Muscle of leg (tissue), 3 donors: ENCODE measurements at regions not wholly inside any gene's neighbourhood (a gene's known extent, or its start where the extent isn't known, plus 50 kb on each side); places are given as distances from the start of the nearest gene placed in this dataset.
"Not testable (repeated sequence)": the region's sequence is repeated elsewhere in the genome, so short reads cannot be mapped to it uniquely, and the experiment has no call there.

Experiments used
- DNase-seq: peaks from one replicate; pipeline ENCODE4 v3.0.0; 2013
- H3K27ac ChIP-seq: one replicate; pipeline ENCODE4 v1.5.1; 2013; ENCODE audit warnings: mild to moderate bottlenecking, low read length, control low read depth
- H3K27me3 ChIP-seq: one replicate; pipeline ENCODE4 v1.6.1; 2013; ENCODE audit warnings: low read length; ENCODE audit not compliant: control insufficient read depth, insufficient read depth
- H3K36me3 ChIP-seq: one replicate; pipeline ENCODE4 v1.6.1; 2013; ENCODE audit warnings: low read length; ENCODE audit not compliant: control insufficient read depth, insufficient read depth
- H3K4me1 ChIP-seq: one replicate; pipeline ENCODE4 v1.6.1; 2013; ENCODE audit warnings: low read length; ENCODE audit not compliant: control insufficient read depth, insufficient read depth
- H3K4me3 ChIP-seq: one replicate; pipeline ENCODE4 v1.5.1; 2013; ENCODE audit warnings: low read length, control low read depth
- H3K9me3 ChIP-seq: replicated peaks from 2 replicates; pipeline ENCODE4 v1.6.1; 2013; ENCODE audit warnings: low read depth, low read length; ENCODE audit not compliant: control insufficient read depth
- WGBS: methylation state at CpG from one replicate; pipeline ENCODE4 v1.1.5; 2013; ENCODE audit warnings: missing lambda C conversion rate; ENCODE audit not compliant: insufficient coverage; 5-methylcytosine and 5-hydroxymethylcytosine counted together

DNA sequence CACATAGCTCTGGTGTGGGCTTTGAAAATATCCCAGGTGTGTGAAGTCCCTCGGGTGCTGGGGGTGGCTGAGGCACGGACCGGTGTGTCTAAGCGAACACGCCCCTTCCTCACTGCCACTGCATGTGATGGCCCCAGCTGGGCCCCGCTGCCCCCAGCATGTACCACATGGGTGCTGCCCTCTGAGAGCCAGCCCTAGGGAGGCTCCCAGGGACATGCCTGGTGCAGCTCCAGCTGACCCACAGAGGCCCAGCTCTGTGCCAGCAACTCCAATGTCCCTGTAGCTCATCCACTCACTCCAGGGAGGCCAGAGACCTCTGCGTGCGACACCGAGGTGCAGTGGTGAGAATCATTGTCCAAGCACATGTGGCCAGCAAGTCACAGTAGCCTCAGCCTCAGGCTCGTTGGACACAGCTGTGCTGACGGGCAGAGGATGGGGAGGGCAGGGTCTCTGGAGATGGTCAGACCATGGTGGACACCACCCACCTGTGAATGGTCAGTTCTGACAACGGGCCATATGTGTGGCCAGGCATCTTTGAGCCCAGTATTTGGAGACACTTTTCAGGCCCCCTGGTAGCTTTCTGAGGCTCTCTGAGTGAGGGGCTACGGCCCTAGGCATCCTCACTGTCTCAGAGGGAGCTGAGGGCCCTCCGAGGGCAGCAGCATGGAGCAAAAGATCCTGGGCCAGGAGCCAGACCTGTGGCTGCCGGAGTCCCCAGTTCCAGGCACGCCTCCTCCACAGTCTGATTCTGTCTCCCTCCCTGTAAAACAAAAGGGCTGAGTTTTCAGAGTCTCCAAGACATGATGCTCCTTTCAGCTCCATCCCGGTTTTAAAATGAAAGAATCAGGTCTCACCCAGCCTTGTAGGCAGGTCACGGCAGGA lies 220.7 kb downstream of the NDUFA10 start:
- WGBS = 58% methylated on average over 12 of the region's 18 CpGs
- Histone ChIP-seq H3K4me1 (no peaks in the 10 kb centered on the region), H3K4me3 (no peak overlapping the region), H3K36me3 (no peaks in the 10 kb centered on the region), H3K27ac (no peak overlapping the region), H3K9me3 (no peaks in the 10 kb centered on the region), H3K27me3 (peaks cover 3% of the 10 kb centered on the region)
- no peak for DNase-seq

DNA sequence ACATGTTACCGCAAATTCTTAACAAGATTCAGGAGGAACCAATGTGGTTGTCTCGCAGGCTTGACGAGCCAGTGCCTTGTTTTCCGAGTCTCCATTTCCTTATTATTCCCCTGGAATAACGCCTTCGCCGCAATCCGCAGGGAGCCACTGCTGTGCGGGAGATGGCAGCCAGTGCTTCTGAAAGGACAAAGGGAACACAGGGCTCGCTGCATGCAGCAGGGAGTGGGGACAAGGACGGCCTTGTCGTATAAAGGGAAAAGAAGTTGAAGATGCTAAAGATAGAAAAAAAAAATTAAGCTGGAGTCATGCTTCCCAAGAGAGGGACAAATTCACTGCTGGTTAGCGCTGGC lies 221.4 kb downstream of the NDUFA10 start:
- Histone ChIP-seq H3K4me3 (no peak overlapping the region), H3K9me3 (no peaks in the 10 kb centered on the region), H3K36me3 (no peaks in the 10 kb centered on the region), H3K27me3 (peaks cover 3% of the 10 kb centered on the region), H3K4me1 (no peaks in the 10 kb centered on the region), H3K27ac (no peak overlapping the region)
- 43% methylated on average over 9 of the region's 13 CpGs for WGBS
- no peak for DNase-seq

DNA sequence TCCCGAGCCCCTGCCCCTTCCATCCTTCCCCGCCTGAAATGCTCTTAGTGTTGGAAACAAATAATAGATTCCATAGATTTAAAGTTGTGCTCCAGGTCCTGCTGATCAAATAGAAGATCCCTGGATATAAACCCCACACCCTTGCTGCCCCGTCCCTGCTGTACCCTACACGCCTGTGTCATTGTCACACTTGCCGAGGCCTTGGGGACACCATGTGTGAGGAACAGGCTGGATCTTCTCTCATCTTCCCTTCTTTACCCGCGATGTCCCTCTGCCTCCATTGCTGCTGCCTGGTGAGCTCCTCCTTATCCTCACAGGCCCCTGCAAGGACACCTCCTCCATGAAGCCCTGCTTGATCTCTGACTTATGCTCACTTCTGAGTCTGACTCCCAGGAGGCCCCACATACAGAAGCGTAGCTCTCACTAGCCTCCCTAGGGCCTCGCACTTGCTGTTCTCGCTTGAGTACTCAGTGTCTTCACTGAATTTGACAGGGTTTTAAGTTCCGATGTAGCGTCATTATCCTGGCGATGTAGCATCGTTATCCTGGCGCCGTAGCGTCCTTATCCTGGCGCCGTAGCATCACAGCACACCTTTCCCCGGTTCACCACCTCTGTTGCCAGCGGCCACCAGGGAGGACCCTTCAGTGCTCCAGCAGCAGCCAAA lies 221.9 kb downstream of the NDUFA10 start:
- no peaks in the 10 kb centered on the region for H3K36me3 ChIP-seq
- H3K4me1 ChIP-seq = no peaks in the 10 kb centered on the region
- peaks cover 3% of the 10 kb centered on the region for H3K27me3 ChIP-seq
- WGBS = 90% methylated on average over 18 of the region's 21 CpGs
- no peak overlapping the region for H3K27ac ChIP-seq
- DNase-seq = no peak
- H3K4me3 ChIP-seq = no peak overlapping the region
- H3K9me3 ChIP-seq = no peaks in the 10 kb centered on the region

DNA sequence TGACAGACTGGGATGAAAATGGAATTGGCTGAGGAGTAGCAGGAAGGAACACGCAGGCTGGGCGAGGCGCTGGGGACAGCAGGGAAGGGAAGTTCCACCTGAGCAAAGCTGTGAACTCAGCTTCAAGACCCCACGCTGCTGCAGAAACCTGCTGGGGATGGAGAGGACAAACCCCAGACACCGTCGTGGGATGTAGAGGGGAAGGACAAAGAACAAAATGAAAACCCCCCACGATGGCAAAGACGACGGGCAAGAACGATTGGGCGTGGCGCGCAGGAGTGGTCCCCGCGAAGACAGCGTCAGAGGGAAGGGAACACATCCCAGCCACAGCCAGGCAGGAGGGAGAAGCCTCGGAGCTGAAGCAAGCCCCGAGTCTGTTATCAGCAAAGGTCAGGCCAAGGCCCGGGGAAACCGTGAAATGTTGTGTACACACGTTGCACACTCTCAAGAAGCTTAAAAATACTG lies 222.9 kb downstream of the NDUFA10 start:
- 81% methylated on average over 21 of the region's 21 CpGs for WGBS
- H3K27me3 ChIP-seq = peaks cover 3% of the 10 kb centered on the region
- DNase-seq = no peak
- no peaks in the 10 kb centered on the region for H3K36me3 ChIP-seq
- no peaks in the 10 kb centered on the region for H3K9me3 ChIP-seq
- H3K4me3 ChIP-seq = no peak overlapping the region
- no peak overlapping the region for H3K27ac ChIP-seq
- no peaks in the 10 kb centered on the region for H3K4me1 ChIP-seq

DNA sequence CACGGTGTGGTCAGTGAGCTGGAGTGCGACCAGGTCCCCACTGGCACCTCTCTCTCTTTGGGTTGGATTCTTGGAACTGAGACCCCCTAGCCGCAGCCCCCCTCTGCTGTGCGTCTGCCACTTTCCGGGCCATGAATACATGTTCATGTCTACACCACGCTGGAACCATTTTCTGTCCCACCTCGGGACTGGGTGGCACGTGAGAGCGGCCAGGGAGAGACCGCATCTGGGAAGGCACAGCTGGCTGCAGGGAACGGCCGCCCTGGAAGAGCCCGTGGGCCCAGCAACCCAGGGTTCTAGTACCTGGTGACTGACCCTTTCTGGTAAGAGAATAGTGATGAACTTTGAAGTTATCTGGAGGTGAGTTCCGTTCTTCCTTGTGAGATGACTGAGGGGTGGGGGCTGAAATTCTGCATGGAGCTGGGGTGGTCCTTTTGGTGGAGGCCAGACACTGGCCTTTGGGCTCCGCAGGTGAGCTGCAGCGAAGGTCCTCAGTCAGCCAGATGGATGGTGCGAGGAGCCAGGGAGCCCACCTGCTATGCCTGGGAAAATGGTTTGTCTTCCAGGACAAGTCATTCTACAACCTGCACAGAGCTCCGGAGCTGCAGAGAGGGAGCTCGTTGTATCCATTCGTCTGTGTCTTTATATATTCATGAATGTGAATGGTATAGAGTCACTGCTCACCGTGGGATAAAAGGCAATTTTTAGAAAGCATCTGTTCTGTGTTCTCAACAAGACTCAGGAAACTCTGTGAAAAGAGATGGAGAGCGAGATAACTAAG lies 223.5 kb downstream of the NDUFA10 start:
- no peaks in the 10 kb centered on the region for H3K9me3 ChIP-seq
- 85% methylated on average over 18 of the region's 22 CpGs for WGBS
- H3K27me3 ChIP-seq = peaks cover 3% of the 10 kb centered on the region
- no peak for DNase-seq
- no peak overlapping the region for H3K4me3 ChIP-seq
- no peaks in the 10 kb centered on the region for H3K36me3 ChIP-seq
- no peak overlapping the region for H3K27ac ChIP-seq
- H3K4me1 ChIP-seq = no peaks in the 10 kb centered on the region

DNA sequence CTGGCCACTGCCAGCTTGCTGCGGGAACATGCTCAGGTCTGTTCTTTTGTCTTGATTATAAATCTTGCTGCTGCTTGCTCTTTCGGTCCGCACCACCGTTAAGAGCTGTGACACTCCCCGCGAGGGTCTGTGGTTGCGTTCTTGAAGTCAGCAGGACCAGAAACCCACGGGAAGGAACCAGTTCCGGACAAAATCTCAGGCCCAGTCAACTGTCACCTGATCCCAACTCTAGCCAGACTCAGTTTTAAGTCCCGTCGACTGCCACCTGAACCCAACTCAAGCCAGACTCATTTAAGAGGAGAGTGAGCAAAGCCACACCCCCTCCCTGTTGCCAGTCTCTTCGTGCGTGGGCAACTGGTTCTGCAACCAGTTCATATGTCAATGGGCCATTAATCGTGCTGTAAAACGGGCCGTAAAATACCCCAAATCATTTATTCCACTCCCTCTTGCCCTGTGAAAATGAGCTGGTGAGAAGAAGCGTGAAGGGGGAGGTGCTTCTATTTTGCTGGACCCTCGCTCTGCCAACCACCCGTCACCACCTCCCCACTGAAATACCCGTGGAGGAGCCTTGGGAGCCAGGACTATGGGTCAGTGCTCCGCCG lies 224.3 kb downstream of the NDUFA10 start:
- Histone ChIP-seq H3K36me3 (no peaks in the 10 kb centered on the region), H3K27me3 (peaks cover 3% of the 10 kb centered on the region), H3K27ac (no peak overlapping the region), H3K9me3 (no peaks in the 10 kb centered on the region), H3K4me3 (no peak overlapping the region), H3K4me1 (no peaks in the 10 kb centered on the region)
- no peak for DNase-seq
- 89% methylated on average over 18 of the region's 22 CpGs for WGBS

DNA sequence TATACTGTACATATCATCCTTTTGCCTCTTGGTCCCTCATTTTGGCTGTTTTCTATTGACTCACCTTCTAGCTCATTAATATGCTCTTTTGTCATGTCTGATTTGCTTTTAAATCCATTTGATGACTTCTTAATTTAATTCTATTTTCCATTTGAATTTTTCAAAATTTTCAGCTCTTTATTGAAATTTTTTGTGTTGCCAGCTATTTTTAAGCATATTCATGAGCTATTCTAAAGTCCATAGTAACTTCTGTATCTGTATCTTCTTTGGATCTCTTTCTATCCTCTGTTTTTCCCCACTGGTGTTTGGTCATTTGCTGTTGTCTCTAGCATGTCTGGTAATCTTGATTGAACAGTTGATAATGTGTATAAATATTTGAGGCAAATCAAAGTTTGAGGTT lies 227.8 kb downstream of the NDUFA10 start:
- Histone ChIP-seq H3K4me1 (peaks cover under 1% of the 10 kb centered on the region), H3K4me3 (no peak overlapping the region), H3K9me3 (no peaks in the 10 kb centered on the region), H3K36me3 (no peaks in the 10 kb centered on the region), H3K27ac (no peak overlapping the region), H3K27me3 (no peaks in the 10 kb centered on the region)
- no peak for DNase-seq

DNA sequence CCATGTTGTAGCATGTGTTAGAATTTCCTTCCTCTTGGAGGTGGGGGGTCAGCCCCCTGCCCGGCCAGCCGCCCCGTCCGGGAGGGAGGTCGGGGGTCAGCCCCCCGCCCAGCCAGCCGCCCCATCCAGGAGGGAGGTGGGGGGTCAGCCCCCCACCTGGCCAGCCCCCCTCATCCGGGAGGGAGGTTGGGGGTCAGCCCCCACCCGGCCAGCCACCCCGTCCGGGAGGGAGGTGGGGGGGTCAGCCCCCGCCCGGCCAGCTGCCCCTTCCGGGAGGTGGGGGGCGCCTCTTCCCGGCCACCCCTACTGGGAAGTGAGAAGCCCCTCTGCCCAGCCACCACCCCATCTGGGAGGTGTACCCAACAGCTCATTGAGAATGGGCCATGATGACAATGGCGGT lies 229.4 kb downstream of the NDUFA10 start:
- not testable (repeated sequence) for H3K27ac ChIP-seq, H3K9me3 ChIP-seq, H3K4me3 ChIP-seq, H3K36me3 ChIP-seq, H3K27me3 ChIP-seq, DNase-seq
- peaks cover 11% of the 10 kb centered on the region for H3K4me1 ChIP-seq
- WGBS = no CpG with 5 or more reads among the region's 17 CpGs

DNA sequence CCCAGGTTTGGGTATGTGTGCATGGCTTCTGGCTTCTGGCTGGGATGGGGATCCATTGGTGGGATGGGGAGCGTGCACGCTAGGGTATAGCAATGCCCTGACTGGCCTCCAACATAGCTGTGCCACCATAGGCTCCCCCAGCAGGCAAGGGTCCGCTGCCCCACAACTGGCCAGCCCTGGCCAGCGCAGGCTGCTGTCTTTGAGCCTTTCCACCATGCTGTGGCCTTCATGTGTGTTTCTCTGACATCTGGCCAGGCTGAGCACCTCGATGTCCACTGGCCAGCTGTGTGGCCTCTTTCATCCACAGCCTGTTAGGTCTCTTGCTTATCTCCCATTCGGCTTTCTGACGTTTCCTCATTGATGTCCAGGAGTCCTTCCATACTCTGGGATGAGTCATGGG lies 231.3 kb downstream of the NDUFA10 start:
- H3K27me3 ChIP-seq = peaks cover 5% of the 10 kb centered on the region
- H3K27ac ChIP-seq = no peak overlapping the region
- H3K4me1 ChIP-seq = peaks cover 13% of the 10 kb centered on the region
- 81% methylated on average over 3 of the region's 7 CpGs for WGBS
- H3K9me3 ChIP-seq = no peaks in the 10 kb centered on the region
- H3K4me3 ChIP-seq = no peak overlapping the region
- no peak for DNase-seq
- no peaks in the 10 kb centered on the region for H3K36me3 ChIP-seq

DNA sequence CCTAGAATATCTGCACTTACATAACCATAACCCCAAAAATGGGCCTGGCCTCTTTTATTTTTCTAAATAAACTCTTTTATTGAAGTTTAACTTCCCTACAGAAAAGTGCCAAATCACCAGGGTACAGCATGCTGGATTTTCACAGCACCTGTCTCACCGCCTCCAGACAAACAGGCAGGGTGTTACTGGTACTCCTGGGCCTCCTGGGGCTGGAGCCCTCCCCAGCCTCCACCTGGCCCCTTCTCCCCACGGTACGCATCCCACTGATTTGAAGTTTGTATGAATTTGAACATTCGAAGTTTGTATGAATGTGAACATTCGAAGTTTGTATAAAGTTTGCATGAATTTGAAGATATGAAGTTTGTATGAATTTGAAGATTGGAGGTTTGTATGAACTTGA lies 232.1 kb downstream of the NDUFA10 start:
- Histone ChIP-seq H3K36me3 (no peaks in the 10 kb centered on the region), H3K9me3 (no peaks in the 10 kb centered on the region), H3K4me1 (peaks cover 13% of the 10 kb centered on the region), H3K27ac (no peak overlapping the region), H3K27me3 (peaks cover 6% of the 10 kb centered on the region), H3K4me3 (no peak overlapping the region)
- WGBS = 89% methylated on average over 3 of the region's 5 CpGs
- no peak for DNase-seq
